ENCODE measurements at regions not wholly inside any gene's neighbourhood (a gene's known extent, or its start where the extent isn't known, plus 50 kb on each side); places are given as distances from the start of the nearest gene placed in this dataset.
"Not testable (repeated sequence)": the region's sequence is repeated elsewhere in the genome, so short reads cannot be mapped to it uniquely, and the experiment has no call there.

DNA sequence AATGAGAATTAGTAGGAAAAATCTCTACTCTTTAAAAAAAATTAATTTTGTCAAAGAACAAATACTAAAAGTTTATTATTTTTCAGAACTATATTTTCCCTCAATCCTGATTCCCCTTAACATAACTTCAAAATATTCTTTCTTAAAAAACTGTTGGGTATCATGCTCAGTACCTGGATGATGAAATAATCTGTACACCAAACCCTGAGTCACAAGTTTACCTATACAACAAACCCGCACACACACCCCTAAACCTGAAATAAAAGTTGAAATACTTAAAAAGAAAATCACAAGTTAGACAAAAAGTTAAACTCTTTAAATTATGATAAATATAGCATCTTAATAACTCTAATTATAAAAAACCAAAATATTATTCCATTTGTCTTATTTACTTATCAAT, 812.3 kb downstream of the MAT2B start:
- no peak for DNase-seq

DNA sequence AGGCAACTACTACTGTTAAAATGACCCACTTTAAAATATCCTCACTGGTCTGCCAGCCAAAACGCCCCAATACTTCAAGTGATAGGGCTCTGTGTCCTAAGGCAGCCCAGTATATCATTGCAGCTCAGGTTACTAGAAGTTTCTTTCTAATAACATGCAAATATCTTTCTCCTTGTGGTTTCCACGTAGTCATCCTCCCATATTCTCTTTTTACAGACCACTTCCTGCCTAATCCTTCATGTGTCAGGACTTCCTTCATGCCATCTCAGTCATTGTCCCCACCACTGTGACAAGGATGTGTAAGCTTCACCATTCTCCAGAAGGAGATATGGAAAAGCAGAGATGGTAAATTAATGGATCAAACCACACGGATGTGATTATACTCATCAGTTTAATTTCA, 813.7 kb downstream of the MAT2B start:
- DNase-seq, result no peak

DNA sequence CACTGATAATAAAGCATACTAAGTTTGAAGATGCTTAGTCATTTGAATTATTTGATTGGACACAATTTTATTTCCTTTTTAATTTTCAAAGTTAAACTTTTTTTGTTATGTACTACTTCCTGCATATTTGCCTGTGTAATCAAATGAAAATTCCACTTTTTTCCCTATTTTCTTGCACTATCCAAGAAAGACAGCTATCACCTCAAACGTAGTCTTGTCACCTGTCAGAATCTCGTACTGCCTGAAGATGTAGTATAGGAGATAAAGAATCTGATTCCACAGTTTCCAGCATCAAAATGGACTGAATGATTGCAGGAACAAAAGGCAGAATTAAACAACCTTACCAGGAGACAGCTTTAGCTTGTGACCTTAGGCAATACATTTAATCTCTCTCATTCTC, 818.8 kb downstream of the MAT2B start:
- no peak for DNase-seq

DNA sequence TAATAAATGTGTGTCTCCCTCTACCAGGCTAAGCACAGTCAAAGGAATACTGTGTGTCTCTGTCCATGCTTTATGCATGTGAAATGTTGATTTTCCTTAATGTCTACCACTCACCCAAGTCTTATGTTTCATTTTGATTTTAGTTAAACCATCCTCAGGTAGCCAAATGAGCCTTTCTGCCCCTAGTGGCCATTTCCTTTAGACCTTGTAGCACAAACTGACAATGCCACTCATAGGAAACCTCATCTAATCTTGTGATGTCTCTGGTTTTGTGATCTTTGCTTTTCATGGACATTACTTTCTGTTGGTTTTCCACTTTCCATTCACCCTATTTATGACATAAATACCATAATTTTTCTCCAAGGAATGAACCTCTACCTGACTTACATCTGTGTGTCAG, 820.8 kb downstream of the MAT2B start:
- DNase-seq, result no peak

DNA sequence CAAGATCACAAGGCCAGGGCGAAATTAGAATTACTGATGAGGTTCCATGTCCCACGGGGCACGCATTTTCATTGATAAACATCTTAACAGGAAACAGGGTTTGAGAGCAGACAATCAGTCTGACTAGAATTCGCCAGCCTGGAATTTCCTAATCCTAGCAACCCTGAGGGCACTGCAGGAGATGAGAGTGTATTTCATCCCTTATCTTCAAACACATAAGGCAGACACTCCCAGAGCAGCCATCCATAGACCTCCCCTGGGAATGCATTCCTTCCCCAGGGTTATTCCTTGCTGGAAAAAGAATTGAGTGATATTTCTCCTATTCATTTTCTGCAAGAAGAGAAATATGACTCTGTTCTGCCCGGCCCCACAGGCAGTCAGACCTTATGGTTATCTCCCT, 821.7 kb downstream of the MAT2B start:
- DNase-seq, result not testable (repeated sequence)

DNA sequence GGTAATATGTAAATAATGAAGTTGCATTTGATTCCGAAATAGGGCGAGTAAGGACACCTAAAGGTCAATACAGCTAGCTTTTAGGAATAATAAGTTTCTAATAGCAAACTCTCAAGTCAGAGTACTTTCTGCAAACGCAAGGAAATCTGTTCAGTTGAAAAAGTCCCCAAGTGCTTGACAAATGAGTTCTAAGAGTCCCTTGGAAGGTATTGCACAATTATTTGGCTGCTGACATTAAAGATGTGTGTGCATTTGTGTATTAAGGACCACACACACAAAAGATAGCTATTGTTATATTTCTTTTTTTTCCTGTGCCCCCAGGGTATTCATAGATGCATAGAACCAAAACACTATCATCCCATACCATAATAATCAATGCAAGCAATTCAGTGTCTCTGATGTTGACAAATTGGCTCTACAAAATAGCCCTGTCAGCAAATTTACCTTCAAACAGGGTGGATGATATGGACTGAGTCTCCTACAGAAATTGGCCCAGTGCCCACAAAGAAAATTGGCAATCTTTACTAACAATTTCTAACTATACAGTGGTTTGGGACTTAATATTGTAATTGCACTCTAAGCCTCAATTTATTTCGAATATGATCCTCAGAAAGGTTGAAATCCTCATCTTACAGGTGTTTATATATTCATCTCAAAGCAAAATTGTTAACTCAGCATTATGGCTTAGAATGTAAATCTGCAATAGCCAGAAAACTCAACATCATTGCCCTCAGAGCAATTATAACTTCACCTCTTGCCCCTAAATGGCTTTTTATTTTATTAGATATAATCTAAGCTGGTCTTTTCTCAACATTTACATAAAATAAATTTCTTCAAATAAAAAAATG, 827.2 kb downstream of the MAT2B start:
- DNase-seq, result no peak

DNA sequence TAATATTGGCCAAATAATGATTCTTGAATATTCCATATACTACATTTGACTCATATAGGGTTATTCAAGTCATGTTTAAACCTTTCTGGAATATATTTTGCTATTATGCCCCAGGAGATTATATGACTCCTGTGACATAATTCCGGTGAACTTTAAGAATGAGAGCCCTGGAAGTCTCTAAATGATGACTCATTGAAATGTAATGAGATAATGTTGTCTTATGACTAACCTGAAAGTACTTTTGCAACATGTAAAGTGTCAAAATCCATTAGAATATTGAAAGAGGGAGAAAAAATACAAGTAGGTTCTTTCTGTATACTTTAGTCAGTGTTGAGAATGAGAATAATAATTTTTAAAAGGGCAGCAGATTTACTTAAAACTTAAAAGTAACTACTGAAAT, 830.4 kb downstream of the MAT2B start:
- DNase-seq, result no peak

DNA sequence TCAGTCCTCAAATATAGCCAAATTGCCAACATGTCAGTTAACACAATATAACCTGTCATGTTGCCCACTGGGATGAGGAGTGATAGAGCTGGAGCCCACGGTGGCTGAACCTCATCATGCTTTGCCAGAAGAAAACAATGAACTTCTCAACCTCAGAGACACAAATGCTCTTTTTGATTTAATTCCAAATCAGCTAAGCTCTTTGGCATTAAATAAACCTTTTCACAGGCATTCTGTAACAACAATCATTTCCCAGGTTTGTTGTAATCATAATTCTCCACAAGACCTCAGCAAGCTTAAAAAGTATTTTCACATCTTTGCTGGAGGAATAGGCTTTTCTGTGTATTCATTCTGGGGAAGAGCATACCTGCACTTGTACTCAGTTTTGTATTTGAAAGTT, 830.9 kb downstream of the MAT2B start:
- no peak for DNase-seq

DNA sequence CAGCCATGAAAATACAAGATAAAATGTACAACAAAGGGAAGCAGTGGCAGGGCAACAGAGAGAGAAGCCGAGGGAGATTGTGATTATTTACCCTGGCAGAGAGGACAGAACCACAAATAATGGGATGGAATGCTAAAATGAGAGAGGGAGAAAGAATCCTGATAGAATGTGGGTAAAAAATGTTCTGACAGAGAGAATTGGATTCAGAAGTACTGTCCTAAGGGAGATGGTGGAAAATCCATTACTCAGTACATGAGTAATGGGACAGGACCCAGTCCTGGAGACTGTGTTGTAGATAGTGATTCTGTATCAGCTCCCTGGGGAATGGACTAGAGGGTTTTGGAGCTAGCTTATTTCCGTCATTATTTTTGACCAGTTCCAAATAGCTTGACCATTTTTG, 831.5 kb downstream of the MAT2B start:
- DNase-seq, result no peak

DNA sequence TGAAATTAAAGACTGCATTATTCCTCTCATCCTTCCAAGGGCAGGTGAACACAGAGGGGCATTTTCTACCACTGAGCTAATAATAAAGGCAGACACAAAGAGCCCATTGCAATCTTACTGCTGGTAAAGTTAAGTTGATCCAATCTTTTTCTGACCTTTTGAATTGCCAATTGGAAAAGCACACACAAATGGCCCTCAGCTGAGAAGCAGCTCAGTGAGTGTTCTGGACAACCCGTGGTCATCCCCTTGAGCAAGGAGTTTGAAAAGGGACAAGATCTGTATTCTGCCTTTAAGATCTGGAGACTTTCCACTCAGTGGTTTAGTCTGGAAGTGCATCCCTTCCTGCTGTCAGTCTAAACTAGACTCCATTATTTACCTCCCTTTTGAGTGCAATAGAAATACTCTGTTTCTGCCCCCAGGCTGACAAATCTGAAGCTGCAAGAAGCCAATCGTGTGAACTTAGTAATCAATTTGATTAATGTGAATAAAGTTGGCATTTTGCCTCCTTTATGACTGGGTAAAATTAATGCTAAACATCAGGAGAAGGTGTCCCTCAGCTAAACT, 835.7 kb downstream of the MAT2B start:
- no peak for DNase-seq

DNA sequence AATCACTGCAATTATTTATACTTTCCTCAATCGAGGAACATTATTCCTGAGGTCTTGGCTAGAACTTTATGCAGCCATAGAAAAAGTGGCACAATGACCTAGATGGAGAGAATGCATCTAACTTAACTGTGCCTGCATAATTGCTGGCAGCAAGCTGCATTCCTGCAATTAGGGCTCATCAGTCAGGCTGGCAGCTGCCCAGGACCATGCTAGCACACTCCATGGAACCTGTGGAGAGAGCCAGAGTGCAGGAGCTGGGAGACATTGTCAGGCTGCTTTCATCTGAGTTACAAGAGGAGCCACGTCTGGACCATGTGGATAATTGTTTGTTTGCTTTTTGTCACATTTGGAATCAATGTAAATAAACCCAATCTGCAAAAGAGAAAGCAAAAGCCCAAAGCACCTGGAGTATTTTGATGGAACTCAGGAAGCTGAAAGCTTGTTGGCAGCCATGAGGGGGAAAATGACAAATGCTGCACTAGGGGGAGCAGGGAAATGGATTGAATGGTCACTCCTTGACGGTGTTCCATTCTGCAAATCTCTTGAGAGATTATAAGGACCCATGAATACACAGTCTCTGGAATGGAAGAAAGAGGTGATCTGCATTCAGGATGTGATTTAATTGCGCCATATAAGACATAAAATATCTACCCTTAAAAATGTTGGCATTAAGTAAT, 839.9 kb downstream of the MAT2B start:
- DNase-seq, result peak; percentile 49

DNA sequence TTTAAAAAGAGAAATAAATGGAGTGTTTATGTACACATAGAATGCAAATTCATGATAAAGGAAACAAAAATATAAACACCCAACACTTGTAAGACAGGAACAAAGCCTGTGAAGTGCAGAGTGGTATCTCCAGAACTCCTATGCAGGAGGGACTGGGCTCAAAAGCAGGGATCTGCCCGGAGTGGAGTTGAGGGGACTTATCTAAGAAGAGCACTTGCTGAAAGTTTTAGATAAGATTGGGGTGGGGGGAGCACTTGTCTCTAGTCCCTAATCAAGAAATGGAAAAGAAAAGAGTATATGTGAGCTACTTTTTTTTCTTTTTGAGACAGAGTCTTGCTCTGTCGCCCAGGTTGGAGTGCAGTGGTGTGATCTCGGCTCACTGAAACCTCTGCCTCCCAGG, 840.4 kb downstream of the MAT2B start:
- DNase-seq, result no peak

DNA sequence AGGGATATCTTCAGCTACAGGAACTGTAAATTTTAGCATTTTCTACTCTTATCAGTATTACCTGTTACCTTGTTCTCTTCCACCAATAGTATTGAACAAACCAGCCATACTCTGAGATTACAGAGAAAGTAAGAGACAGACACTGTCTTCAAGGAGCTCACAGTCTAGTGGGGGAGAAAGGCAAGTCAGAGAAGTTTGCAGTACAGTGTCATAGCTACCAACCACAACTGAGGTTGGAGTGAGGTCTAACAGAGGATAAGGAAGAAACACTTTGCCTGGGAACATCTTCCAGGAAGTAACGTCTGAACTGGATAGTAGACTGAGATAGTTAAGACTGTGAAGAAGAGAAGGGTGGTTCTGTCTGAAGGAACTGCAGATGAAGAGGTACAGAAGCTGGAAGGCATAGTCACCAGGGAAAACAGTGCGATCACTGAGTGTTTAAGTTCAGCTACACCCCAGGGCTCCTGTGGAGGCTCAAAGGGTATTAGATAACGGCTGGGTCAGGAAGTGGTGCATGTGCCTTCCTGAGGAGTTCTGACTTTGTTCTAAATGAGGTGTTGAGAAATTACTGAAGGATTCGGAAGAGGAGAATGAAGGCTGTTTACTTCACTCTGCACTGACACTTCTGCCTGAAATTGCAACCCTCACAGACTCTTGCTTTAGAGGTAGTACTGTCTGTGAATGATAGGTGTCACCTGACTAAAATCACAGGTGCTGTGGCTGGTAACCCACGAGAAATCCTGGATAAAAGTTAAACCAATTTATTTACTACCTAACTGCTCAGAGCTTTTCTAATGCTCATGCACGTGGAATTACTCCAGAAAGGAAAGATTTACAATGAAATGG, 841.6 kb downstream of the MAT2B start:
- no peak for DNase-seq

DNA sequence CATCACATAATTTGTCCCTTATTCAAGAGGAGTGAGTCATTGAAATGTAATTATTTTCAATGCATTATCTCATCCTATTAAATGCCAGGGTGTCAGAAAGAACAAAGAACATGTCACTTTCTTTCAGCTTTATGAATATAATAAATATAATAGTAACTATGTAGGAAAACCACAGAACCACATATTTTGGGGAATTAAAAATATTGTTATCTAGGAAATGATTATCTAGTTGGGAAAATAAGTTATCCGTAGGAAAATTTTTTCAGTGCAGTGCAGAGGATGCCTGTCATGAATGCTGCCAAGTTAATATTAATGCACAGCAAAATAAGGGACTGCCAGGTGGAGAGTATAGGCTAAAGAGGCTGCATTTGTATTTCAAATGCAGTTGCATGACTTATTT, 844.8 kb downstream of the MAT2B start:
- DNase-seq, result no peak

DNA sequence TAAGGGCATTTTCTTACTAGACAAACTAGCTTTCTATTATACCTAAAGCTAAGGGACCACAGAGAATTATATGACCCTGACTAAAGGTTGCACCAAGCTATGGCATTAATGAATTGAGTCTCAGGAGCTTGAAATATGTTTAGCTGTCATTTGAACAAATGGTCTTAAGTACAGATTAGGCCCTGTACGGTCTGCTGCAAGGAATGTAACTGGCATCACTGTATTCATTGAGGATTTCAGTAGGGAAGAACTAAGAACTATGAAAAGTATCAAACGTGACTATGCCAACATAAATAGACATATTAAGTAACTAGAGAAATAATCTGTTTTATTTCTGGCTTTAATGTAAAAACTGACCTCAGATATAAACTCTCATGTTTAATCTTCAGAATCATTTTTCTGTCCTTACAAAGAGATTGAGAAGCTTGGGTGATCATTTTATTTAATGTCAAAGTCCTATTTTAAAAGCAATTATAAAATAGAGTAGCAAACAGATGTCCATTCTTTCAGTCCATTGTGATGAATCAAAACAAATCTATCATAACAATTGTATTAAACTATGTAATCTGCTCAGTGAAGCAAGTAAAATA, 845.9 kb downstream of the MAT2B start:
- no peak for DNase-seq

DNA sequence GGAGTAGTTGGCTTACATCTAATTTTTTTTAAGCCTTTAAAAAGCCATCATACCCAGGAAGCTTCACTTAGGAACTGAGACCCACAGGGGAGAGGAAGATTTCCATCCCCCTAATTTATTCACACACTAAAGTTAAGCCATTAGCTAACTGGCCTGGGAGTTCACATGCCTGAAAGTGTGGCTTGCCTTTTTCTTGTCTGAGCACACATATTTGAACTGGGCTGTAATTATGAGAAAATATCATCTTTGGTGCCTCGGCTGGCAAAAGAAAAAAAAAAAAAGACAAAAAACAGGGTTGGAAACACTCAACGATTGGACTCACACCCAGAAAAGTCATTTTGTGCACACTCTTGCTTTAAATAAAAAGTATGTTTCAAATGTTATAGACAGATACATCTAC, 847.3 kb downstream of the MAT2B start:
- no peak for DNase-seq

DNA sequence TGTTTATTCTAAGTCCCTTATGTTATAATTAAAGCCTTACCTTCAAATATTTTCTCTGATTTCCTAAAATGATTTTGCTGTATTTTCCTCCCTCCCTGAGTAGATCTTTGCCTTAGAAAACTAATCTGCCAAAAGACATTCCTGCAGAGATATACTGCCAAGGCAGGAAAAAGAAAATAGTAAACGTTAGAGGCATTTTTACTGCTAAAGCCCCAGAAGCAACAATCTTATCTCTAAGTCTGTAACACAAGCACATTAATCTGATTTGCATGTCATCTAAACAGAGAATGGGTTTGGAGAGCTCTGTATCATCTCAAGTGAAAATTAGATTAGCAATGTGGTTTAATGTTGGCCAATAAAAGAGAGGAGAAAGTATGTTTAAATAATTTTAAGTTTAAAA, 847.7 kb downstream of the MAT2B start:
- no peak for DNase-seq

DNA sequence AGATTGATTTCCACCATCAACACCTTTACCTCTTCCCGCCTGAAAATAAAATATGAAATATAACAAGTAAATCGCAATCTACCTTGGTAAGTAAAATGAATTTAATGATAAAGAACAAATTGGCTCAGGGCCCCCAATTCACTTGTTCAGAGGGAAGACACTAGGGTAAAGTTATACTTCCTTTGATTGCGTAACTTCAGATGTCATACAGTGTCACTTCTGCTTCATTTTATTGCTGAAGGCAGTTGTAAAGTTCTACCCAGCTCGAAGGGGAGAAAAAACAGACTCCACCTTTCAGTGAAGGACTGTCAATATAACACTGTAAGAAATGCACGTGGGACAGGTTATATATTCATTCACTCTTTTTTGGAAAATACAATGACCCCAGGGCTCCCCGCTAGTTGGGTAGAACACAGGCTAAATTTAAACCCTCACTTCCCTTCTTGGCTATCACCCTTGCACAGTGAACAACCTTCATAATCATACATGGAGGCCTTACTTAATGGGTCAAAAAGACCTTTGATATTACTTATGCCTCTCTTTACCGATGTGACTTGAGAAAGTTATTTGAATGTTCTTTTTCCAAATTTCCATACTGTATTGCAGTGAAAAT, 848.8 kb downstream of the MAT2B start:
- DNase-seq, result no peak

DNA sequence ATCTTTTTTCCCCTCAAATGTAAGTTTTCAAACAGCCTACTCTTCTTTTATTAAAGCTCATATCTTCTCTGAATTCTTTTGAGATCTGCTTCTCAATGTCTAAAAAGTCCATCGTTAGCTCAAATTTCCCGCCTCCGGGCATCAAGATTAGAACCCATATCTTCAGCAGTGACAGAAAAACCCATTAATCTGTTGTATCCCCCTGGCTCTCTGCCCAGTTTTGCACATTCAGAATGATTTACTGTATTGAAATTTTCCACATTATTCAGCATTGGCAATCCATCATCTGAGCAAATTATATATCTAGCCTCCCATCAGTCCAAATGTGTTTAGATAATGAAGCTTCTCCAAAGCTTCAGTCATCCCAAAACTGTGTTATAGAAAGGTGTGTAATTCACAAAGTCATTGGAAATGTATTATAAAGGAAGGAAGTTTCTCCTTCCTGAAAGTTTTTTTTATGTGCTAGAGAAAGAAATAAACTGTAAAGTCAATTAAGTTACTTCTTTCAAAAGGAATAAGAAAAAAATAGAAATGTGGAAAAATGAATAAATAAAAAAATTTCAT, 849.9 kb downstream of the MAT2B start:
- DNase-seq, result no peak

DNA sequence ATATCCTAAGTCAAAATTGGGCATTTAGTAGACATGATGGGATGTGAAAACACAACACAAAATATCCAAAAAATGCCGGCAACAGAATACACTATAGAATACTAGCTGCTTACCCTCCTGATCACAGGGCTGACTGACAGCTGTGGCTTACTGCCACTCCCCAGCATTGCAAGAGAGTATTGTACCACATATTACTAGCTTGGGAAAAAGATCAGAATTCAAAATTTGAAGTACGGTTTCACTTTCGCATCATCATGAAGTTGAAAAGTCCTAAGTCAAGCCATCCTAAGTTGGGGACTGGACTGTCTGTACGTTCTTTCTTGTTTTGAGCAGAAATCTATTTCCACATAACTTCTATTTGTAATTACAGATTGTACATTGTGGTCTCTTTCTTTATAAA, 851.4 kb downstream of the MAT2B start:
- no peak for DNase-seq

DNA sequence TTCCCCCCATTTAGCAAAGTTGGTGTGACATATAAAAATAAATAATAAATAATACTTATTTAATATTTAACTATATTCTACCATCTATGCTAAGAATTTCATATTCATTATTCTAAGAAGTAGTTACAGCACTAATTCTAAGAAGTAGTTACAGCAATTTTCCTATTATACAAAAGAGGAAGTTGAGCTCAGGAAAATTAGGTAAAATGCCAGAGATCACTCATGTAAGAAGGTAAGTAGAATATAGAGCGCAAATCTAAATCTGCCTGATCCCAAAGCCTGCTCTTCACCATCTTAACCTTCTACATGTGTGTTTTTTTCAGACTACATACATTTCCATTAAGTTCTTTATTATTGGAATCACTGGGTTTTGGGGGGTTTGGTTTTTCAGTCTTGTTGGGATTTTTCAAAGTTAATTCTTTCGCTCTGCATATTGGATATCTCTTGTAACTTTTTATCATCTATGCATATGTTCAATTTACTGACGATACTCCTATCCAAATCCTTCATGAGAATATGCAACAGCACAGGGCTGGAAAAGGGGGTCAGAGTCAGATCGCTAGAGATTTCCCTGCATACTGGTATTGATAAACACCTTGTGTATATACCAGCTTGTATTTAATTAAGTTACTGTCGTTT, 852.1 kb downstream of the MAT2B start:
- DNase-seq, result no peak

All from left hindlimb (tissue), 1 donor.